HEK293 (cell line): ENCODE measurements at regions not wholly inside any gene's neighbourhood (a gene's known extent, or its start where the extent isn't known, plus 50 kb on each side); places are given as distances from the start of the nearest gene placed in this dataset.

Source experiments
- CTCF ChIA-PET: fragments of 350-600 bp; formaldehyde crosslinking; extraction: SDS; loops from one replicate; lab custom pipeline; 2021; ENCODE audit warnings: antibody characterized with exemption; lab: Yijun Ruan, JAX
- POLR2A ChIA-PET: fragments of 300-600 bp; formaldehyde crosslinking; extraction: SDS; loops from one replicate; lab custom pipeline; 2020; ENCODE audit warnings: antibody characterized with exemption, inconsistent platforms; lab: Yijun Ruan, JAX
- H3K27ac ChIP-seq: fragments of 200-500 bp; sonication (Bioruptor generic); 2 replicates; pipeline ENCODE4 v1.5.1; 2014; ENCODE audit warnings: low read depth, low read length, control low read depth, inconsistent platforms; ENCODE audit errors: extremely low read depth
- H3K36me3 ChIP-seq, 2 experiments: fragments of 200-500 bp in 1 of 2; sonication (Bioruptor generic) in 1 of 2; 1 replicate in 1 of 2; 2 replicates in 1 of 2; pipeline ENCODE4 v1.5.1; 2014 to 2017; ENCODE audit warnings: inconsistent platforms in 2 of 2, low read length in 2 of 2; ENCODE audit not compliant: control insufficient read depth in 2 of 2, insufficient read depth in 1 of 2
- H3K4me1 ChIP-seq: fragments of 200-500 bp; sonication (Bioruptor generic); 2 replicates; pipeline ENCODE4 v1.5.1; 2014; ENCODE audit warnings: mild to moderate bottlenecking, low read length, inconsistent platforms; ENCODE audit not compliant: control insufficient read depth, insufficient read depth
- H3K4me3 ChIP-seq: 2 replicates; pipeline ENCODE4 v1.5.1; 2011; ENCODE audit warnings: low read depth, mild to moderate bottlenecking, control low read depth, low read length, moderate library complexity
- H3K9me3 ChIP-seq: fragments of 200-500 bp; sonication (Bioruptor generic); 2 replicates; pipeline ENCODE4 v1.5.1; 2014; ENCODE audit warnings: low read depth, low read length, inconsistent platforms; ENCODE audit not compliant: control insufficient read depth, insufficient read depth
- EGR2 ChIP-seq: fragments of 450-650 bp; formaldehyde crosslinking; IDR thresholded peaks from 2 replicates; pipeline ENCODE4 v1.5.1; 2016; ENCODE audit warnings: low read depth, missing biosample characterization, missing genetic modification characterization
- GFI1B ChIP-seq: fragments of 450-650 bp; formaldehyde crosslinking; IDR thresholded peaks from 2 replicates; pipeline ENCODE4 v1.5.1; 2016; ENCODE audit warnings: missing biosample characterization, missing genetic modification characterization
- ZBTB7A ChIP-seq: fragments of 450-650 bp; formaldehyde crosslinking; IDR thresholded peaks from 2 replicates; pipeline ENCODE4 v1.5.1; 2016; ENCODE audit warnings: low read depth, missing biosample characterization, missing genetic modification characterization
- ZFP41 ChIP-seq: fragments of 450-650 bp; formaldehyde crosslinking; IDR thresholded peaks from 2 replicates; pipeline ENCODE4 v1.5.1; 2016; ENCODE audit warnings: missing biosample characterization, missing genetic modification characterization, borderline replicate concordance
- ZNF146 ChIP-seq: fragments of 450-650 bp; formaldehyde crosslinking; IDR thresholded peaks from 2 replicates; pipeline ENCODE4 v1.5.1; 2016; ENCODE audit warnings: missing biosample characterization, missing genetic modification characterization
- ZNF2 ChIP-seq: fragments of 450-650 bp; formaldehyde crosslinking; IDR thresholded peaks from 2 replicates; pipeline ENCODE4 v1.5.1; 2016; ENCODE audit warnings: missing biosample characterization, missing genetic modification characterization
- ZNF48 ChIP-seq: fragments of 450-650 bp; formaldehyde crosslinking; IDR thresholded peaks from 2 replicates; pipeline ENCODE4 v1.5.1; 2016; ENCODE audit warnings: missing biosample characterization, missing genetic modification characterization
- ZNF560 ChIP-seq: fragments of 450-650 bp; formaldehyde crosslinking; IDR thresholded peaks from 2 replicates; pipeline ENCODE4 v1.5.1; 2017; ENCODE audit warnings: missing biosample characterization, missing genetic modification characterization, borderline replicate concordance
- ZXDB ChIP-seq: fragments of 450-650 bp; formaldehyde crosslinking; IDR thresholded peaks from 2 replicates; pipeline ENCODE4 v1.5.1; 2016; ENCODE audit warnings: missing biosample characterization, missing genetic modification characterization
- TF ChIP-seq, protein P1 (sequence below): fragments of 450-650 bp; formaldehyde crosslinking; IDR thresholded peaks from 2 replicates; pipeline ENCODE4 v1.5.1; 2016; ENCODE audit warnings: missing biosample characterization, missing genetic modification characterization
- TF ChIP-seq, protein P2 (sequence below): fragments of 450-650 bp; formaldehyde crosslinking; conservative IDR thresholded peaks from 2 replicates; pipeline ENCODE4 v1.5.1; 2016; ENCODE audit warnings: low read depth, missing biosample characterization, missing genetic modification characterization
- TF ChIP-seq, protein P3 (sequence below): sonication (generic); formaldehyde crosslinking; IDR thresholded peaks from 2 replicates; pipeline ENCODE4 v1.8.1; 2022; ENCODE audit warnings: mild to moderate bottlenecking, moderate library complexity, missing genetic modification reagents
- TF ChIP-seq, protein P4 (sequence below): fragments of 450-650 bp; formaldehyde crosslinking; IDR thresholded peaks from 2 replicates; pipeline ENCODE4 v1.5.1; 2016; ENCODE audit warnings: missing biosample characterization, missing genetic modification characterization
- TF ChIP-seq, protein P5 (sequence below): fragments of 450-650 bp; IDR thresholded peaks from 2 replicates; pipeline ENCODE4 v1.5.1; 2018; ENCODE audit warnings: missing biosample characterization, mild to moderate bottlenecking, missing genetic modification characterization
- TF ChIP-seq, protein P6 (sequence below): fragments of 450-650 bp; formaldehyde crosslinking; IDR thresholded peaks from 2 replicates; pipeline ENCODE4 v1.5.1; 2016; ENCODE audit warnings: missing biosample characterization, missing genetic modification characterization
- TF ChIP-seq, protein P7 (sequence below): fragments of 450-650 bp; formaldehyde crosslinking; IDR thresholded peaks from 2 replicates; pipeline ENCODE4 v1.5.1; 2017; ENCODE audit warnings: missing biosample characterization, missing genetic modification characterization

DNA sequence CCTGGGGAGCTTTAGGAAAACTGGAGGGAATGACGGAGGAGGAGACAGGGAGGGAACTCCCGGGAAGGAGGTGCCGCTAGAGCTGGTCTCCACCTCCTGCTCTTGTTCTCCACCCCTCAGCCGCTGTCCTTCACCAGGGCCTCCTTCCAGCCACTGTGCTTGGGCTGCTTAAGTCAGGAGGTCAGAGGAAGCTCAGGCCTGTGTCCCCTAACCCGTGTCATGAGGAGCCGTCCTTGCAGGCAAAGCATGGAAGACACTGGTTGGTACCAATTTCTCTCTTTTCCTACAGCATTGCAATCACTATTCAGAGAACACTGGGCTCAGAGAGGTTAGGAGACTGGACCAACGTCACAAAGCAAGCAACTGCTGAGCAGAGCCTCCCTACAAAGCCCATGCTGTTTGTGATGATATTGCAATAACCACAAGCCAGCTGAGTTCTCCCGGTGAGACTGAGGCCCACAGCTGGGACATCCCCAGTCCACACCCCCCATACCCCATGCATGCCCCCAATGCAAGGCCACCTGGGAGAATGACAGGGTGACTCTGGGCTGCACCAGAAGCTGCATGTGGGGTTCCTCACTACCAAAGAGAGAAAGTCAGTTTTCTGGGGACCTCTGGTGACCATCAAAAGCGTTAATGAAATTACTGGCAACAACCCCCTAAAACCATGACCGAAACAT, 427.5 kb downstream of the NPHP4 start:
- no peaks in the 10 kb centered on the region for H3K4me1 ChIP-seq
- POLR2A ChIA-PET = no interaction called here
- TF ChIP-seq, protein P1, sequence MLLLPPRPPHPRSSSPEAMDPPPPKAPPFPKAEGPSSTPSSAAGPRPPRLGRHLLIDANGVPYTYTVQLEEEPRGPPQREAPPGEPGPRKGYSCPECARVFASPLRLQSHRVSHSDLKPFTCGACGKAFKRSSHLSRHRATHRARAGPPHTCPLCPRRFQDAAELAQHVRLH (tag by site-specific recombination) = no peak
- TF ChIP-seq ZFP41 (tag by site-specific recombination) (no peak), ZNF2 (tag by site-specific recombination) (no peak), ZBTB7A (tag by site-specific recombination) (no peak), ZNF48 (tag by site-specific recombination) (no peak), ZNF560 (no peak), EGR2 (no peak), ZXDB (tag by site-specific recombination) (no peak)
- TF ChIP-seq, protein P2, sequence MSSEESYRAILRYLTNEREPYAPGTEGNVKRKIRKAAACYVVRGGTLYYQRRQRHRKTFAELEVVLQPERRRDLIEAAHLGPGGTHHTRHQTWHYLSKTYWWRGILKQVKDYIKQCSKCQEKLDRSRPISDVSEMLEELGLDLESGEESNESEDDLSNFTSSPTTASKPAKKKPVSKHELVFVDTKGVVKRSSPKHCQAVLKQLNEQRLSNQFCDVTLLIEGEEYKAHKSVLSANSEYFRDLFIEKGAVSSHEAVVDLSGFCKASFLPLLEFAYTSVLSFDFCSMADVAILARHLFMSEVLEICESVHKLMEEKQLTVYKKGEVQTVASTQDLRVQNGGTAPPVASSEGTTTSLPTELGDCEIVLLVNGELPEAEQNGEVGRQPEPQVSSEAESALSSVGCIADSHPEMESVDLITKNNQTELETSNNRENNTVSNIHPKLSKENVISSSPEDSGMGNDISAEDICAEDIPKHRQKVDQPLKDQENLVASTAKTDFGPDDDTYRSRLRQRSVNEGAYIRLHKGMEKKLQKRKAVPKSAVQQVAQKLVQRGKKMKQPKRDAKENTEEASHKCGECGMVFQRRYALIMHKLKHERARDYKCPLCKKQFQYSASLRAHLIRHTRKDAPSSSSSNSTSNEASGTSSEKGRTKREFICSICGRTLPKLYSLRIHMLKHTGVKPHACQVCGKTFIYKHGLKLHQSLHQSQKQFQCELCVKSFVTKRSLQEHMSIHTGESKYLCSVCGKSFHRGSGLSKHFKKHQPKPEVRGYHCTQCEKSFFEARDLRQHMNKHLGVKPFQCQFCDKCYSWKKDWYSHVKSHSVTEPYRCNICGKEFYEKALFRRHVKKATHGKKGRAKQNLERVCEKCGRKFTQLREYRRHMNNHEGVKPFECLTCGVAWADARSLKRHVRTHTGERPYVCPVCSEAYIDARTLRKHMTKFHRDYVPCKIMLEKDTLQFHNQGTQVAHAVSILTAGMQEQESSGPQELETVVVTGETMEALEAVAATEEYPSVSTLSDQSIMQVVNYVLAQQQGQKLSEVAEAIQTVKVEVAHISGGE (tag by site-specific recombination) = no peak
- TF ChIP-seq, protein P3, sequence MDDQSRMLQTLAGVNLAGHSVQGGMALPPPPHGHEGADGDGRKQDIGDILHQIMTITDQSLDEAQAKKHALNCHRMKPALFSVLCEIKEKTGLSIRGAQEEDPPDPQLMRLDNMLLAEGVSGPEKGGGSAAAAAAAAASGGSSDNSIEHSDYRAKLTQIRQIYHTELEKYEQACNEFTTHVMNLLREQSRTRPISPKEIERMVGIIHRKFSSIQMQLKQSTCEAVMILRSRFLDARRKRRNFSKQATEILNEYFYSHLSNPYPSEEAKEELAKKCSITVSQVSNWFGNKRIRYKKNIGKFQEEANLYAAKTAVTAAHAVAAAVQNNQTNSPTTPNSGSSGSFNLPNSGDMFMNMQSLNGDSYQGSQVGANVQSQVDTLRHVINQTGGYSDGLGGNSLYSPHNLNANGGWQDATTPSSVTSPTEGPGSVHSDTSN (CRISPR knock-in tag) = no peak
- TF ChIP-seq, protein P4, sequence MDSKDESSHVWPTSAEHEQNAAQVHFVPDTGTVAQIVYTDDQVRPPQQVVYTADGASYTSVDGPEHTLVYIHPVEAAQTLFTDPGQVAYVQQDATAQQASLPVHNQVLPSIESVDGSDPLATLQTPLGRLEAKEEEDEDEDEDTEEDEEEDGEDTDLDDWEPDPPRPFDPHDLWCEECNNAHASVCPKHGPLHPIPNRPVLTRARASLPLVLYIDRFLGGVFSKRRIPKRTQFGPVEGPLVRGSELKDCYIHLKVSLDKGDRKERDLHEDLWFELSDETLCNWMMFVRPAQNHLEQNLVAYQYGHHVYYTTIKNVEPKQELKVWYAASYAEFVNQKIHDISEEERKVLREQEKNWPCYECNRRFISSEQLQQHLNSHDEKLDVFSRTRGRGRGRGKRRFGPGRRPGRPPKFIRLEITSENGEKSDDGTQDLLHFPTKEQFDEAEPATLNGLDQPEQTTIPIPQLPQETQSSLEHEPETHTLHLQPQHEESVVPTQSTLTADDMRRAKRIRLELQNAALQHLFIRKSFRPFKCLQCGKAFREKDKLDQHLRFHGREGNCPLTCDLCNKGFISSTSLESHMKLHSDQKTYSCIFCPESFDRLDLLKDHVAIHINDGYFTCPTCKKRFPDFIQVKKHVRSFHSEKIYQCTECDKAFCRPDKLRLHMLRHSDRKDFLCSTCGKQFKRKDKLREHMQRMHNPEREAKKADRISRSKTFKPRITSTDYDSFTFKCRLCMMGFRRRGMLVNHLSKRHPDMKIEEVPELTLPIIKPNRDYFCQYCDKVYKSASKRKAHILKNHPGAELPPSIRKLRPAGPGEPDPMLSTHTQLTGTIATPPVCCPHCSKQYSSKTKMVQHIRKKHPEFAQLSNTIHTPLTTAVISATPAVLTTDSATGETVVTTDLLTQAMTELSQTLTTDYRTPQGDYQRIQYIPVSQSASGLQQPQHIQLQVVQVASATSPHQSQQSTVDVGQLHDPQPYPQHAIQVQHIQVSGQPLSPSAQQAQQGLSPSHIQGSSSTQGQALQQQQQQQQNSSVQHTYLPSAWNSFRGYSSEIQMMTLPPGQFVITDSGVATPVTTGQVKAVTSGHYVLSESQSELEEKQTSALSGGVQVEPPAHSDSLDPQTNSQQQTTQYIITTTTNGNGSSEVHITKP = no peak
- TF ChIP-seq, all 188 proteins: peak for 0
- Histone ChIP-seq H3K36me3 (no peaks in the 10 kb centered on the region), H3K4me3 (no peak overlapping the region), H3K9me3 (no peaks in the 10 kb centered on the region), H3K27ac (no peak overlapping the region)
- CTCF ChIA-PET = interaction anchor here (0.6 kb wide), 1 partner anchor 181 kb away, joined by 4 read pairs; no protein-coding TSS in a partner anchor

DNA sequence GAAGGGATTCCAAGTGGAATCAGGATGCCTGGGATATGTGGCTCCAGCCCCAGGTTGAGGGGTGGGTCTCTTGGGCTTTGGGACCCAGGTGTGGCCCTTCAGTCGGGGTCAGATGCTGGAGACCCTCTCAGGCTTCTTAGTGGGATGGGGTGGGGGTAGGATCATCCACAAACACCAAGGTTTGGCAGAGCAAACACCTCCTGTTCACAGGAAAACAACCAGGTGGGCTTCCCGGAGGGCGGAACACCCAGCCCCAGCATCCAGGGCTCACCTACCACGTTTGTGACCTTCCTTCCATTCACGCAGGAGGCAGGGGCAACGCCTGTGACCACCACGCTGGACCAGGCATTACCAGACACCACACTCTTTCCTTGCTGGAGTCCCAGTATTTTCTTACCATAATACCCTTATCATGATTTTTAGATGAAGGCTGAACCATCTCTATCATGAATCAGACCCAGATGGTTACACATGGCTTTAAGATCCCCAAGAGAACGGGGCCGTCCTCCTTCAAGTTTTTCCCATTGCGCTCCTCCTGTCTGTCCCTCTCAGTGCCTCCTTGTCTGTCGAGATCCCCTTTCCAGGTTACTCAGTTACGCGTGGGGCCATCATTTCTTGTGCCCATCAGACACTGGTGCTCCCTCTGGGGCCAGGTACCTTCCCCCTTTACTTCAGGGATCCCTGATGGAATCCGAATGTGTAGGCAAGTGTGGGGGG, 428.2 kb downstream of the NPHP4 start:
- no peak overlapping the region for H3K27ac ChIP-seq
- H3K4me3 ChIP-seq = no peak overlapping the region
- POLR2A ChIA-PET = no interaction called here
- CTCF ChIA-PET = no interaction called here
- no peaks in the 10 kb centered on the region for H3K4me1 ChIP-seq
- no peaks in the 10 kb centered on the region for H3K9me3 ChIP-seq
- no peaks in the 10 kb centered on the region for H3K36me3 ChIP-seq
- no peak for TF ChIP-seq ZNF146
- TF ChIP-seq GFI1B (tag by site-specific recombination) = no peak
- TF ChIP-seq ZXDB (tag by site-specific recombination) = no peak
- TF ChIP-seq, protein P5, sequence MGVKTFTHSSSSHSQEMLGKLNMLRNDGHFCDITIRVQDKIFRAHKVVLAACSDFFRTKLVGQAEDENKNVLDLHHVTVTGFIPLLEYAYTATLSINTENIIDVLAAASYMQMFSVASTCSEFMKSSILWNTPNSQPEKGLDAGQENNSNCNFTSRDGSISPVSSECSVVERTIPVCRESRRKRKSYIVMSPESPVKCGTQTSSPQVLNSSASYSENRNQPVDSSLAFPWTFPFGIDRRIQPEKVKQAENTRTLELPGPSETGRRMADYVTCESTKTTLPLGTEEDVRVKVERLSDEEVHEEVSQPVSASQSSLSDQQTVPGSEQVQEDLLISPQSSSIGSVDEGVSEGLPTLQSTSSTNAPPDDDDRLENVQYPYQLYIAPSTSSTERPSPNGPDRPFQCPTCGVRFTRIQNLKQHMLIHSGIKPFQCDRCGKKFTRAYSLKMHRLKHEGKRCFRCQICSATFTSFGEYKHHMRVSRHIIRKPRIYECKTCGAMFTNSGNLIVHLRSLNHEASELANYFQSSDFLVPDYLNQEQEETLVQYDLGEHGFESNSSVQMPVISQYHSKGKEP (tag by site-specific recombination) = no peak
- TF ChIP-seq, protein P6, sequence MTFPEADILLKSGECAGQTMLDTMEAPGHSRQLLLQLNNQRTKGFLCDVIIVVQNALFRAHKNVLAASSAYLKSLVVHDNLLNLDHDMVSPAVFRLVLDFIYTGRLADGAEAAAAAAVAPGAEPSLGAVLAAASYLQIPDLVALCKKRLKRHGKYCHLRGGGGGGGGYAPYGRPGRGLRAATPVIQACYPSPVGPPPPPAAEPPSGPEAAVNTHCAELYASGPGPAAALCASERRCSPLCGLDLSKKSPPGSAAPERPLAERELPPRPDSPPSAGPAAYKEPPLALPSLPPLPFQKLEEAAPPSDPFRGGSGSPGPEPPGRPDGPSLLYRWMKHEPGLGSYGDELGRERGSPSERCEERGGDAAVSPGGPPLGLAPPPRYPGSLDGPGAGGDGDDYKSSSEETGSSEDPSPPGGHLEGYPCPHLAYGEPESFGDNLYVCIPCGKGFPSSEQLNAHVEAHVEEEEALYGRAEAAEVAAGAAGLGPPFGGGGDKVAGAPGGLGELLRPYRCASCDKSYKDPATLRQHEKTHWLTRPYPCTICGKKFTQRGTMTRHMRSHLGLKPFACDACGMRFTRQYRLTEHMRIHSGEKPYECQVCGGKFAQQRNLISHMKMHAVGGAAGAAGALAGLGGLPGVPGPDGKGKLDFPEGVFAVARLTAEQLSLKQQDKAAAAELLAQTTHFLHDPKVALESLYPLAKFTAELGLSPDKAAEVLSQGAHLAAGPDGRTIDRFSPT = no peak
- TF ChIP-seq, protein P7, sequence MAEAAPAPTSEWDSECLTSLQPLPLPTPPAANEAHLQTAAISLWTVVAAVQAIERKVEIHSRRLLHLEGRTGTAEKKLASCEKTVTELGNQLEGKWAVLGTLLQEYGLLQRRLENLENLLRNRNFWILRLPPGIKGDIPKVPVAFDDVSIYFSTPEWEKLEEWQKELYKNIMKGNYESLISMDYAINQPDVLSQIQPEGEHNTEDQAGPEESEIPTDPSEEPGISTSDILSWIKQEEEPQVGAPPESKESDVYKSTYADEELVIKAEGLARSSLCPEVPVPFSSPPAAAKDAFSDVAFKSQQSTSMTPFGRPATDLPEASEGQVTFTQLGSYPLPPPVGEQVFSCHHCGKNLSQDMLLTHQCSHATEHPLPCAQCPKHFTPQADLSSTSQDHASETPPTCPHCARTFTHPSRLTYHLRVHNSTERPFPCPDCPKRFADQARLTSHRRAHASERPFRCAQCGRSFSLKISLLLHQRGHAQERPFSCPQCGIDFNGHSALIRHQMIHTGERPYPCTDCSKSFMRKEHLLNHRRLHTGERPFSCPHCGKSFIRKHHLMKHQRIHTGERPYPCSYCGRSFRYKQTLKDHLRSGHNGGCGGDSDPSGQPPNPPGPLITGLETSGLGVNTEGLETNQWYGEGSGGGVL (tag by site-specific recombination) = no peak
